GM19351 (cell line): ENCODE measurements at regions not wholly inside any gene's neighbourhood (a gene's known extent, or its start where the extent isn't known, plus 50 kb on each side); places are given as distances from the start of the nearest gene placed in this dataset.
"Not testable (repeated sequence)": the region's sequence is repeated elsewhere in the genome, so short reads cannot be mapped to it uniquely, and the experiment has no call there.

Experiments
- ATAC-seq: cut with Tn5 transposase; IDR thresholded peaks from one replicate; pipeline ENCODE4 v1.9.1; 2021; ENCODE audit warnings: mild to moderate bottlenecking, moderate library complexity; ENCODE audit not compliant: unreplicated experiment

- no peak for ATAC-seq
Observed at GRCh38 chr4:19266566-19266965, 985.1 kb upstream of the SLIT2 start.

- no peak for ATAC-seq
Observed at GRCh38 chr4:19262467-19262866, 989.2 kb upstream of the SLIT2 start.

DNA sequence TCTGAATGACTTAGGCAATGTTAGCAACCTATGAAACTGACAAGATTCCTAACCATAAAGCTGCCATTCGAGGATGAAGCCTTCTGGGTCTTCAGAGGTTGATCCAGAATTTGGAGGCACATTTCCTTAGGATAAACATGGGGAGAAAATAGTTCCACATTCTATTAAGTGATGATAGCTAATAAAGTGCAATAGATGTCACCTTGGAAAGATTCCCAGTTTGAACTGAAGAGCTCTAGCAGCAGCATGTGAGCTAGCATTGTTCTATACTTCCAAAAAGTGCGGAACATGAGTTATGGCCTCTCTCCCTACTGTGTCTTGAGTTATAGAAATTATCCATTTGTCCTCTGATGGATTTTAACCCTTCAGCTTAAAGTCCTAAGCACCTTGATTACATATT, 991.4 kb upstream of the SLIT2 start:
- ATAC-seq = no peak

DNA sequence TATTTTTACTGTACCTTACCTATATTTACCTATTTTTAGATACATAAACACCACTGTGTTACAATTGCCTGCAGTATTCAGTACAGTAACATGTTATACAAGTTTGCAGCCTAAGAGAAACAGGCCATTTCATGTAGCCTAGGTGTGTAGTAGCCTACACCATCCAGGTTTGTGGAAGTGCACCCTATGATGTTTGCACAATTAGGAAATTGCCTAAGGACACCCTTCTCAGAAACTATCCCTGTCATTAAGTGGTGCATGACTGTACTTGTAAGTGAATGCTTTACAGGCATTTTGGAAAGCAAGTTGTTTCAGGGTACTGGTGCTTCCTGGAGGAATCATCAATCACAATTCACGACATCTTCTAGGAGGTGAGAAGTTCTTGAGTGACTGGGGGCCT, 991.8 kb upstream of the SLIT2 start:
- no peak for ATAC-seq

- no peak for ATAC-seq
Observed at GRCh38 chr4:19256823-19257222, 994.9 kb upstream of the SLIT2 start.

DNA sequence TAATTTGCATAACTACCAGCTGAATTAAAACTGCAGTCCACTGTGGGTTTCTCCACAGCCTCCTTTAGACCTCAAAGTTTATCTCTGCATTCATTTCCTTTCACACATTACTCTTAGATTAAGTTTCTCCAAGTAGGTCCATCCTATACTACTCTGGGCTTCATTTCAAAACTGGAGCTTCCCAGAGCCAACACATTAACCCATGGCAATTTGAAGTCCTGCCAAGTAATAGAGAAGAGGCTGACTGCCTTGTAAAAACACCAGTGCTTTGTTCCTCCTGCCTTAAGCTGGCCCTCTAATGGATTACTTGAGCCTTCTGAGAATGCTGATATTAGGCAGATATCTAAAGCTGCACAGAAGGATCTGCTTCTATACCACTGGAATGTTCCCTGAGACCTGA, 997.2 kb upstream of the SLIT2 start:
- ATAC-seq = no peak

- ATAC-seq = no peak
Observed at GRCh38 chr4:19248023-19248422, 1003.7 kb upstream of the SLIT2 start.

DNA sequence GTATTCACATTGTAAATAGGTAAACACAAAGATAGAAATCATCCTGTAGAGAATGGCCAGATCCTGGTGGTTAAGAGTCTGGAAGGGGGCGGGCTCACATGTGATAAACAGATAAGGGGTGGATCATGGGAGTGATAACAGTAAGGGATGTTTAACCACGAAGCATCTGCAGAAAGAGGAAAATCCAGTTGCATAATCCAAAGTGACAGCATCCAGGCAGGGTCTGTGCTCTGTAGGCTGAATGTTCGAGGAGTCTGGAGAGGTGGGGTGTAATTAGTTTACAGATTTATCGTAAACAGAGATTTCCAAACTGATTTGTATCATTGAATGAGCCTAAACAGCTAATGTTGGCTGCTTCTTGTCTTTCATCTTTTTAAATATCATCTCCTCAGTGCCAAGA, 1009.8 kb upstream of the SLIT2 start:
- ATAC-seq = no peak

GRCh38 chr4:19239565-19239964, 1012.1 kb upstream of the SLIT2 start:
- no peak for ATAC-seq

GRCh38 chr4:19236473-19236872, 1015.2 kb upstream of the SLIT2 start:
- no peak for ATAC-seq

DNA sequence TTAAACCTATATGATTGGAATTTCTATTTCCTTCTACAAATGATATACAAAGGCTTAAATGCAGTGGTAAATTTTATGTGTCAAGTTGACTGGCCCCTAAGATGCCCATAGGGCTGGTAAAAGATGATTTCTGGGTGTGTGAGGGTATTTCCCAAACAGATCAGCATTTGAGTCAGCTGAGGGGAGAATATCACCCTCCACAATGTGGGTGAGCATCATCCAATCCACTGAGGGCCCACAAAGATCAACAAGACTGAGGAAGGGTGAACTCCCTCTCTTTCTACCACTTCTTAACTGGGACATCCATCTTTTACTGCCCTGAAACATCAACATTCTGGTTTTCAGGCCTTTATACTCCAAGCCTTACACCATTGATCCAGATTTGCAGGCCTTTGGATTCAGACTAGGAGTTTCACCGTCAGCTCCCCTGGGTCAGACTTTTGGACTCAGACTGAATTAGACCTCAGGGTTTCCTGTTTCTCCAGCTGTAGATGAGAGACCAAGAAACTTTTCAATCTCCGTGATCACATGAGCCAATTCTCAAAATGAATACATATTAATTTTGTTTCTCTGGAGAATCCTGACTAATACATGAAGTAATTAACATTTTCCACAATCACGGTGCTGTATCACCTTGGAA, 1020.7 kb upstream of the SLIT2 start:
- no peak for ATAC-seq

GRCh38 chr4:19227701-19228100, 1024.0 kb upstream of the SLIT2 start:
- no peak for ATAC-seq

GRCh38 chr4:19224820-19225219, 1026.9 kb upstream of the SLIT2 start:
- ATAC-seq = no peak

- ATAC-seq = no peak
Observed at GRCh38 chr4:19216476-19216875, 1035.2 kb upstream of the SLIT2 start.

GRCh38 chr4:19214591-19215186, 1037.0 kb upstream of the SLIT2 start:
- ATAC-seq = no peak

GRCh38 chr4:19213388-19213787, 1038.3 kb upstream of the SLIT2 start:
- ATAC-seq = no peak

GRCh38 chr4:19205853-19206252, 1045.9 kb upstream of the SLIT2 start:
- no peak for ATAC-seq

DNA sequence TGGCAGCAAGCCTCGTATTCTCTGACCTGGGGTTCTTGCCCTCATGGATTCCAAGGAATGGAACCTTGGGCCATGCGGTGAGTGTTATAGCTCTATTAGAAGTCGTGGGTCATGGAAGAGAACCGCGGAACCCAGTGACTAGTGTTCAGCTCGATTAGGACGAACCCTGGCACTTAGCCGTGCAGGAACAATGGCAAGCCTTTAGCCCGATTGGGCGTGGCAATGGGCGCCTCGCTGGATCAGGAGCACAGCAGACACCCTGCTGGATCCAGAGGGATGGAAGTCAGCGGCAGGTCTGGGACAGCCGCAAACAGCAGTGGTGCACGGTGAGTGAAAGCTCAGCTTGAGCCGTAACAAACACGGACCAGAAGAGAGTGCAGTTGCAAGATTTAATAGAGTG, 1053.9 kb upstream of the SLIT2 start:
- not testable (repeated sequence) for ATAC-seq

- no peak for ATAC-seq
Observed at GRCh38 chr4:19195696-19196095, 1056.0 kb upstream of the SLIT2 start.

GRCh38 chr4:19194672-19195071, 1057.0 kb upstream of the SLIT2 start:
- ATAC-seq = no peak

GRCh38 chr4:19193274-19193981, 1058.3 kb upstream of the SLIT2 start:
- ATAC-seq = no peak

GRCh38 chr4:19191979-19192650, 1059.6 kb upstream of the SLIT2 start:
- ATAC-seq = no peak
